Testis (tissue), 2 donors: ENCODE measurements at regions not wholly inside any gene's neighbourhood (a gene's known extent, or its start where the extent isn't known, plus 50 kb on each side); places are given as distances from the start of the nearest gene placed in this dataset.
A peak's percentile ranks its signal among the peaks of the same experiment; 100 is the strongest.

Source experiments
- DNase-seq: peaks from one replicate; pipeline ENCODE4 v3.0.0-alpha.2; 2019
- H3K27ac ChIP-seq, 2 donors: fragments of 200-600 bp; sonication (generic); one replicate each; pipeline ENCODE4 v1.5.1; 2019
- H3K27me3 ChIP-seq: fragments of 200-600 bp; sonication (generic); one replicate; pipeline ENCODE4 v1.5.1; 2019
- H3K36me3 ChIP-seq: fragments of 200-600 bp; sonication (generic); one replicate; pipeline ENCODE4 v1.5.1; 2017; ENCODE audit warnings: low read depth; ENCODE audit errors: missing control alignments
- H3K4me1 ChIP-seq: fragments of 200-600 bp; sonication (generic); one replicate; pipeline ENCODE4 v1.5.1; 2019
- H3K4me3 ChIP-seq, 2 donors: fragments of 200-600 bp; sonication (generic); one replicate each; pipeline ENCODE4 v1.5.1; 2017 to 2019
- H3K9me3 ChIP-seq: fragments of 200-600 bp; sonication (generic); one replicate; pipeline ENCODE4 v1.5.1; 2017
- CTCF ChIP-seq, 3 experiments: fragments of 450-650 bp in 2 of 3; fragments of 200-600 bp in 1 of 3; sonication (generic) in 1 of 3; IDR thresholded peaks; one replicate each; pipeline ENCODE4 v1.5.1; 2016 to 2019; ENCODE audit warnings: antibody characterized with exemption in 3 of 3, mild to moderate bottlenecking in 2 of 3, moderate library complexity in 1 of 3
- POLR2A ChIP-seq: fragments of 450-650 bp; IDR thresholded peaks from one replicate; pipeline ENCODE4 v1.6.1; 2017; ENCODE audit warnings: antibody characterized with exemption, mild to moderate bottlenecking, moderate library complexity
- WGBS, 2 donors: methylation state at CpG; one replicate each; pipeline ENCODE4 v1.1.5; 2018; 5-methylcytosine and 5-hydroxymethylcytosine counted together
- intact Hi-C: fragments of 100-400 bp; cut with DNase I; formaldehyde crosslinking; loops from one replicate; pipeline ENCODE4 v1.15.1; 2023; ENCODE audit warnings: low total_unique reads

GRCh38 chr18:10193444-10193843, 261.0 kb upstream of the APCDD1 start:
- Histone ChIP-seq H3K36me3 (no peaks in the 10 kb centered on the region), H3K4me3 (no peak overlapping the region), H3K4me1 (peaks cover 9% of the 10 kb centered on the region), H3K27me3 (no peaks in the 10 kb centered on the region), H3K27ac (no peak overlapping the region), H3K9me3 (no peaks in the 10 kb centered on the region)
- TF ChIP-seq POLR2A (no peak), CTCF (IDR thresholded peaks at IDR 0.05) (no peak)
- WGBS, 2 donors = 70 to 73% methylated on average over 3 of the region's 3 CpGs
- DNase-seq = no peak
- intact Hi-C loops = no loop called here

- intact Hi-C loops = no loop called here
- no peak for DNase-seq
- Histone ChIP-seq H3K4me3 (no peak overlapping the region), H3K27me3 (no peaks in the 10 kb centered on the region), H3K9me3 (no peaks in the 10 kb centered on the region), H3K36me3 (no peaks in the 10 kb centered on the region), H3K27ac (no peak overlapping the region), H3K4me1 (peaks cover 9% of the 10 kb centered on the region)
- TF ChIP-seq POLR2A (no peak), CTCF (IDR thresholded peaks at IDR 0.05) (no peak)
- WGBS, 2 donors = 44 to 50% methylated on average over 4 of the region's 4 CpGs
Measured at GRCh38 chr18:10194592-10194991, 259.8 kb upstream of the APCDD1 start.

GRCh38 chr18:10195529-10195928, 258.9 kb upstream of the APCDD1 start:
- intact Hi-C loops = no loop called here
- TF ChIP-seq CTCF (IDR thresholded peaks at IDR 0.05) (no peak), POLR2A (no peak)

GRCh38 chr18:10197097-10197496, 257.3 kb upstream of the APCDD1 start:
- Histone ChIP-seq H3K4me3 (no peak overlapping the region), H3K9me3 (no peaks in the 10 kb centered on the region), H3K27ac (no peak overlapping the region), H3K4me1 (peaks cover 9% of the 10 kb centered on the region), H3K36me3 (no peaks in the 10 kb centered on the region), H3K27me3 (no peaks in the 10 kb centered on the region)
- 29 to 46% methylated on average over 12 of the region's 12 CpGs for WGBS, 2 donors
- TF ChIP-seq CTCF (IDR thresholded peaks at IDR 0.05) = no peak
- TF ChIP-seq POLR2A = no peak
- DNase-seq = peak; percentile 44
- intact Hi-C loops = no loop called here

More at GRCh38 chr18:10195529-10195928, 258.9 kb upstream of the APCDD1 start:
- H3K4me1 ChIP-seq = peaks cover 9% of the 10 kb centered on the region
- no peaks in the 10 kb centered on the region for H3K27me3 ChIP-seq
- no peaks in the 10 kb centered on the region for H3K9me3 ChIP-seq
- no peaks in the 10 kb centered on the region for H3K36me3 ChIP-seq
- no peak for DNase-seq
- WGBS, 2 donors = 79 to 84% methylated on average over 2 of the region's 2 CpGs
- no peak overlapping the region for H3K4me3 ChIP-seq
- H3K27ac ChIP-seq = no peak overlapping the region

GRCh38 chr18:10201226-10201625, 253.2 kb upstream of the APCDD1 start:
- H3K4me3 ChIP-seq = no peak overlapping the region
- no peaks in the 10 kb centered on the region for H3K36me3 ChIP-seq
- H3K27ac ChIP-seq = no peak overlapping the region
- no peak for DNase-seq
- intact Hi-C loops = no loop called here
- H3K9me3 ChIP-seq = no peaks in the 10 kb centered on the region
- H3K4me1 ChIP-seq = peaks cover 9% of the 10 kb centered on the region
- TF ChIP-seq CTCF (IDR thresholded peaks at IDR 0.05) (no peak), POLR2A (no peak)
- H3K27me3 ChIP-seq = no peaks in the 10 kb centered on the region
- 73 to 78% methylated on average over 5 of the region's 5 CpGs for WGBS, 2 donors
